Ascending aorta (tissue), 2 donors: ENCODE measurements at regions not wholly inside any gene's neighbourhood (a gene's known extent, or its start where the extent isn't known, plus 50 kb on each side); places are given as distances from the start of the nearest gene placed in this dataset.
"Not testable (repeated sequence)": the region's sequence is repeated elsewhere in the genome, so short reads cannot be mapped to it uniquely, and the experiment has no call there.

Source experiments
- DNase-seq, 2 donors: peaks; one replicate each; pipeline ENCODE4 v3.0.0-alpha.2; 2019; ENCODE audit warnings: low spot score in 2 of 2
- H3K27ac ChIP-seq, 2 donors: fragments of 200-600 bp; sonication (generic); one replicate each; pipeline ENCODE4 v1.5.1; 2016 to 2017; ENCODE audit warnings: mild to moderate bottlenecking in 1 of 2
- H3K27me3 ChIP-seq: fragments of 200-600 bp; sonication (generic); one replicate; pipeline ENCODE4 v1.5.1; 2017
- H3K36me3 ChIP-seq, 2 donors: fragments of 200-600 bp; sonication (generic); one replicate each; pipeline ENCODE4 v1.5.1; 2016
- H3K4me1 ChIP-seq, 2 donors: fragments of 200-600 bp; sonication (generic); one replicate each; pipeline ENCODE4 v1.5.1; 2016 to 2017; ENCODE audit warnings: mild to moderate bottlenecking in 1 of 2
- H3K4me3 ChIP-seq, 2 donors: fragments of 200-600 bp; sonication (generic); one replicate each; pipeline ENCODE4 v1.5.1; 2016 to 2017; ENCODE audit warnings: mild to moderate bottlenecking in 1 of 2
- H3K9me3 ChIP-seq, 2 donors: fragments of 200-600 bp; sonication (generic); one replicate each; pipeline ENCODE4 v1.5.1; 2016
- intact Hi-C: fragments of 100-400 bp; cut with DNase I; formaldehyde crosslinking; loops from one replicate; pipeline ENCODE4 v1.15.1; 2023
- TF ChIP-seq, protein P1 (sequence below), 3 experiments: fragments of 200-600 bp in 2 of 3; fragments of 450-650 bp in 1 of 3; sonication (generic) in 2 of 3; IDR thresholded peaks; one replicate each; pipeline ENCODE4 v1.5.1; 2016 to 2019; ENCODE audit warnings: antibody characterized with exemption in 3 of 3, mild to moderate bottlenecking in 1 of 3, moderate library complexity in 1 of 3

DNA sequence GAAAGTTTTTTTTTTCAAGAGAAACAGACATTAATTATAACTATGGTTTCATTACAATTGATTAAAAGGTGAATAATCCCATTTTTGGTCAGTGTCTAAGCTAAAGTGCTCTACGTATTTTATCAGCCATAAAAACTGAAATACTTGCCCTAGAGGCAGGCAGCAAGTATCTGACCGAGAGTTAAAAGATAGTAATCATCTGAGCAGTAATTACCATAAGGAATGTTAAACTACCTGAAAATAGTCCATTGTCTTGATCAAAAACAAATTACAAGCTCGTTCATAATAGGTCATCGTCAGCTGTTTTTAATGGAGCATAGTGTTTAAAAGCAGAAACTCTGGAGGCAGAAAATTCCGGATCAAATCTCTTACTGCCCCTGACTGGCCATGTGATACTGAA is 105.7 kb upstream of the ZEB2 start:
- Histone ChIP-seq H3K9me3 (no peaks in the 10 kb centered on the region), H3K27me3 (no peaks in the 10 kb centered on the region), H3K27ac (no peak overlapping the region), H3K36me3 (no peaks in the 10 kb centered on the region), H3K4me1 (no peaks in the 10 kb centered on the region), H3K4me3 (no peak overlapping the region)
- no peak for DNase-seq
- TF ChIP-seq, protein P1, sequence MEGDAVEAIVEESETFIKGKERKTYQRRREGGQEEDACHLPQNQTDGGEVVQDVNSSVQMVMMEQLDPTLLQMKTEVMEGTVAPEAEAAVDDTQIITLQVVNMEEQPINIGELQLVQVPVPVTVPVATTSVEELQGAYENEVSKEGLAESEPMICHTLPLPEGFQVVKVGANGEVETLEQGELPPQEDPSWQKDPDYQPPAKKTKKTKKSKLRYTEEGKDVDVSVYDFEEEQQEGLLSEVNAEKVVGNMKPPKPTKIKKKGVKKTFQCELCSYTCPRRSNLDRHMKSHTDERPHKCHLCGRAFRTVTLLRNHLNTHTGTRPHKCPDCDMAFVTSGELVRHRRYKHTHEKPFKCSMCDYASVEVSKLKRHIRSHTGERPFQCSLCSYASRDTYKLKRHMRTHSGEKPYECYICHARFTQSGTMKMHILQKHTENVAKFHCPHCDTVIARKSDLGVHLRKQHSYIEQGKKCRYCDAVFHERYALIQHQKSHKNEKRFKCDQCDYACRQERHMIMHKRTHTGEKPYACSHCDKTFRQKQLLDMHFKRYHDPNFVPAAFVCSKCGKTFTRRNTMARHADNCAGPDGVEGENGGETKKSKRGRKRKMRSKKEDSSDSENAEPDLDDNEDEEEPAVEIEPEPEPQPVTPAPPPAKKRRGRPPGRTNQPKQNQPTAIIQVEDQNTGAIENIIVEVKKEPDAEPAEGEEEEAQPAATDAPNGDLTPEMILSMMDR (IDR thresholded peaks at IDR 0.05), result no peak
- intact Hi-C loops, result no loop called here

DNA sequence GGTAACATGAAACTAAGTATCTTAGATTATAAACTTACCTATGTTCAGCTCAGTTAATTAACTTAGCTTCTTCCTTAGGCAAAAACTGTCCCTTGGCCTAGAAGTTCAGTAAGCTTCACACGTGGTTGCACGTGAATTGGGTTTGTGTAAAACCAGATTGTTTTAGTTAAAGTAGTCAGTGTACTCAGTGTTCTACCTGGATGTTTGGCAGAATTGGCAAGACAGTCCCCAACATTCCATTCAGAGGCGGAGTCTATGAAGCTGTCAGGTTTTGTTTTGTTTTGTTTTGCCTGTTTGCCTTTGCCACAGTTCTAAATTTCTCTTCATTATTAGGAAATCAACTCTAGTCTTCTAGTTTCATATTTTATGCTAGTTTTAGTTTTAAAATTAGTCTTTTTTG is 105.3 kb upstream of the ZEB2 start:
- Histone ChIP-seq H3K4me3 (no peak overlapping the region), H3K27me3 (no peaks in the 10 kb centered on the region), H3K4me1 (no peaks in the 10 kb centered on the region), H3K9me3 (no peaks in the 10 kb centered on the region), H3K27ac (no peak overlapping the region), H3K36me3 (no peaks in the 10 kb centered on the region)
- TF ChIP-seq, protein P1 (IDR thresholded peaks at IDR 0.05), result no peak
- intact Hi-C loops, result no loop called here
- DNase-seq, result no peak

DNA sequence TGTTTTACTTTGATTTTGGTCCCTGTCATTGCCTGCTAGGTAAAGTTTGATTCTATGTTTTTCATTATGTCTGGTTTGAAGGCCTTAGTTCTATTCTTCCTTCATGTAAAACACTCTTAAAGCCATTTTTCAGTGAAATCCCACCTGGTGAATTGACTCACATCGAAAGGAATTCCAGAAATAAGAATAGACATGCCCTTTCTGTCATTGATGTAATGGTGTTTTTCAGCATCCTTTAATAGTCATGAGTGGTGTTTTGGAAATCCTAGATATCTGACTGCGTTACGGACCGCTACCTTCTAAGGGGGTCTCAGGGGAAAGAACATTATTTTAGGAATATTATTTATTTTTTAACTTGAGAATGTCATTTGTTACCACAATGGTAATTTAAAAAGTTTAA is 104.5 kb upstream of the ZEB2 start:
- H3K27ac ChIP-seq, result no peak overlapping the region
- intact Hi-C loops, result no loop called here
- H3K36me3 ChIP-seq, result no peaks in the 10 kb centered on the region
- no peaks in the 10 kb centered on the region for H3K9me3 ChIP-seq
- TF ChIP-seq, protein P1 (IDR thresholded peaks at IDR 0.05), result no peak
- H3K4me1 ChIP-seq, result no peaks in the 10 kb centered on the region
- DNase-seq, result no peak
- H3K27me3 ChIP-seq, result no peaks in the 10 kb centered on the region
- no peak overlapping the region for H3K4me3 ChIP-seq

DNA sequence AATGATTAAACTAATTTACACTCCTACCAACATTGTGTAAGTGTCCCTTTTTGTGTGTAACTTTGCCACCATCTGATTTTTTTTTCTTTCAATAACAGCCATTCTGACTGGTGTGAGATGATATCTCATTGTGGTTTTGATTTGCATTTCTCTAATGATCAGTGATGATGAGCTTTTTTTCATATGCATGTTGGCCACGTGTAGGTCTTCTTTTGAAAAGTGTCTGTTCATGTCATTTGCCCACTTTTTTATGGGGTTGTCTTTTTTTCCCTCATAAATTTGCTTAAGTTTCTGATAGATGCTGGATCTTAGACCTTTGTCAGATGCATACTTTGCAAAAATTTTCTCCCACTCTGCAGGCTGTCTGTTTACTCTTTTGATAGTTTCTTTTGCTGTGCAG is 102.5 kb upstream of the ZEB2 start:
- H3K36me3 ChIP-seq, DNase-seq, H3K27me3 ChIP-seq, H3K9me3 ChIP-seq, H3K4me1 ChIP-seq, H3K27ac ChIP-seq, intact Hi-C loops, H3K4me3 ChIP-seq: not testable (repeated sequence)

DNA sequence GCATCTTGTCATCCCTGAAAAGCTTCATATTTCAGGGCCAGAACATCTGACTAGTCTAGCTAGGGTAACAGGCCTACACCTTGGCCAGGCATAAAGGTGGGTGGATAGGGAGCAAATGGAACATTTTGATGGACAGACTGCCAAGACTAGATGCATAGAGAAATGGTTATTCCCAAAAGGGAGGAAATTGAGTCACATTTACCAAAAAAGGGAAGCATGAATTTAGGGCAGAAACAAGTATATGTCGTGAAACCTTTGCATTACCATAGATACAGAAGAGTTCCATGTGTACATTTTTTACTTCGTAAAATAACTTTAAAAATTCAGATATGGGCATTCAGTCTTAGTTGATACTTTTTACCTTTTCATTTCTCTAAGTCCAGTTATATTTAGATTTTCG is 101.3 kb upstream of the ZEB2 start:
- TF ChIP-seq, protein P1 (IDR thresholded peaks at IDR 0.05), result no peak
- no peak for DNase-seq
- Histone ChIP-seq H3K4me1 (no peaks in the 10 kb centered on the region), H3K9me3 (no peaks in the 10 kb centered on the region), H3K27ac (no peak overlapping the region), H3K4me3 (no peak overlapping the region), H3K36me3 (no peaks in the 10 kb centered on the region), H3K27me3 (no peaks in the 10 kb centered on the region)
- intact Hi-C loops, result no loop called here

DNA sequence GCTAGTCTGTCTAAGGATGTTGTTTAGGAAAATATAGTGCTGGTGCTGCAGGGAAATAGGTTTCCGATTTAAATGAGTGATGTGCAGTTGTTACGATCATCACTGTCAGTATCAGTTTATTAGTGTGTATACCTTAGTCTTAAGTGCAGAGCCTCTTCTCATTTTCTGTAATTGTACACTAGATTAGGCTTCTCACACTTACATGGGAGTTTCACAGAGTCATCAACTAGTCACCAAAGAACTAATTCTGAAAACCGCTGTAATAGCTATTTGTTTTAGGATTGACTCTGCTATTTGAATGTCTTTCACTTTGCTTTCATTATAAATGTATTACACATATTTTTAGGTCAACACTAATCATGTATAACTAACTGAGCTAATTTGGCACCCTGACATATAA is 99.8 kb upstream of the ZEB2 start:
- DNase-seq, result no peak
- TF ChIP-seq, protein P1 (IDR thresholded peaks at IDR 0.05), result no peak
- Histone ChIP-seq H3K9me3 (no peaks in the 10 kb centered on the region), H3K4me1 (no peaks in the 10 kb centered on the region), H3K36me3 (no peaks in the 10 kb centered on the region), H3K27me3 (no peaks in the 10 kb centered on the region), H3K4me3 (no peak overlapping the region), H3K27ac (no peak overlapping the region)
- intact Hi-C loops, result no loop called here

DNA sequence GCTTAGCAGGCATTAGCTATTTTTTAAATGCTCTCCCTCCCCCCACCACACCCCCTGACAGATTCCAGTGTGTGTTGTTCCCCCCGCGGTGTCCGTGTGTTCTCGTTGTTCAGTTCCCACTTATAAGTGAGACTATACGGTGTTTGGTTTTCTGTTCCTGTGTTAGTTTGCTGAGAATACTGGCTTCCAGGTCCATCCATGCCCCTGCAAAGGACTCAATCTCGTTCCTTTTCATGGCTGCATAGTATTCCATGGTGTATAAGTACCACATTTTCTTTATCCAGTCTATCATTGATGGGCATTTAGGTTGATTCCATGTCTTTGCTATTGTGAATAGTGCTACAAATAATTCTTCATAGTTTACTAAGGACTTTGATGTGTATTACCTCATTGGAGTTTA is 97.3 kb upstream of the ZEB2 start:
- H3K9me3 ChIP-seq, H3K36me3 ChIP-seq, H3K4me1 ChIP-seq, intact Hi-C loops, H3K4me3 ChIP-seq, DNase-seq, H3K27ac ChIP-seq, H3K27me3 ChIP-seq: not testable (repeated sequence)
